Keratinocyte (primary cell): ENCODE measurements at regions not wholly inside any gene's neighbourhood (a gene's known extent, or its start where the extent isn't known, plus 50 kb on each side); places are given as distances from the start of the nearest gene placed in this dataset.

Experiments
- DNase-seq: peaks from one replicate; pipeline ENCODE4 v3.0.0-alpha.2; 2011; ENCODE audit warnings: low read depth, missing footprints, low spot score
- FAIRE-seq: peaks from 2 replicates; lab custom pipeline; 2011; peaks lifted over from hg19 to GRCh38; lab: Jason Lieb, UNC
- H2AFZ ChIP-seq: 2 replicates; pipeline ENCODE4 v1.6.0; 2012; ENCODE audit warnings: low read length, control low read depth, inconsistent platforms; ENCODE audit not compliant: control insufficient read depth
- H3K27ac ChIP-seq: 2 replicates; pipeline ENCODE4 v1.5.1; 2011; ENCODE audit warnings: low read length; ENCODE audit not compliant: control insufficient read depth, insufficient read depth
- H3K27me3 ChIP-seq: 3 replicates; pipeline ENCODE4 v1.6.0; 2011; ENCODE audit warnings: low read length; ENCODE audit not compliant: control insufficient read depth, insufficient read depth; ENCODE audit errors: extremely low read depth
- H3K36me3 ChIP-seq, 2 experiments: 2 replicates in 1 of 2; 3 replicates in 1 of 2; pipeline ENCODE4 v1.5.1; 2011; ENCODE audit warnings: low read length in 2 of 2, mild to moderate bottlenecking in 1 of 2; ENCODE audit not compliant: control insufficient read depth in 2 of 2, insufficient read depth in 2 of 2; ENCODE audit errors: extremely low read depth in 1 of 2
- H3K4me1 ChIP-seq: 3 replicates; pipeline ENCODE4 v1.5.1; 2011; ENCODE audit warnings: low read length; ENCODE audit not compliant: control insufficient read depth, insufficient read depth; ENCODE audit errors: extremely low read depth
- H3K4me2 ChIP-seq: 3 replicates; pipeline ENCODE4 v1.6.0; 2011; ENCODE audit warnings: low read depth, low read length; ENCODE audit not compliant: control insufficient read depth, insufficient read depth; ENCODE audit errors: extremely low read depth
- H3K4me3 ChIP-seq, 3 experiments: fragments of 200-600 bp in 1 of 3; sonication (generic) in 1 of 3; 2 replicates in 2 of 3; 3 replicates in 1 of 3; pipeline ENCODE4 v1.5.1; 2011 to 2016; ENCODE audit warnings: low read length in 3 of 3, mild to moderate bottlenecking in 3 of 3, control low read depth in 2 of 3, inconsistent platforms in 1 of 3, low read depth in 1 of 3, mixed read lengths in 1 of 3, mixed run types in 1 of 3, moderate library complexity in 1 of 3; ENCODE audit not compliant: control insufficient read depth in 2 of 3, insufficient read depth in 2 of 3; ENCODE audit errors: extremely low read depth in 1 of 3
- H3K79me2 ChIP-seq: 2 replicates; pipeline ENCODE4 v1.6.0; 2012; ENCODE audit warnings: low read length; ENCODE audit not compliant: control insufficient read depth, insufficient read depth
- H3K9ac ChIP-seq: 3 replicates; pipeline ENCODE4 v1.6.0; 2011; ENCODE audit warnings: low read length; ENCODE audit not compliant: control insufficient read depth, insufficient read depth; ENCODE audit errors: extremely low read depth
- H3K9me1 ChIP-seq: 3 replicates; pipeline ENCODE4 v1.6.0; 2011; ENCODE audit warnings: low read length; ENCODE audit not compliant: control insufficient read depth, insufficient read depth; ENCODE audit errors: extremely low read depth
- H3K9me3 ChIP-seq: 2 replicates; pipeline ENCODE4 v1.5.1; 2012; ENCODE audit warnings: low read depth, low read length; ENCODE audit not compliant: control insufficient read depth
- H4K20me1 ChIP-seq: 3 replicates; pipeline ENCODE4 v1.6.0; 2011; ENCODE audit warnings: low read length; ENCODE audit not compliant: control insufficient read depth, insufficient read depth; ENCODE audit errors: extremely low read depth
- EZH2 ChIP-seq: IDR thresholded peaks from one replicate; pipeline ENCODE4 v1.6.1; 2012; ENCODE audit warnings: inconsistent platforms, mild to moderate bottlenecking, low read length, moderate library complexity
- dilution Hi-C: fragments of 300-500 bp; cut with MboI; formaldehyde crosslinking; loops from one replicate; pipeline ENCODE4 v1.7.0; 2020; ENCODE audit warnings: low sequenced_read_pairs; ENCODE audit not compliant: extremely low pct_ligation_motif_present
- TF ChIP-seq, protein P1 (sequence below), 3 experiments: IDR thresholded peaks in 1 of 3; conservative IDR thresholded peaks in 1 of 3; optimal IDR thresholded peaks in 1 of 3; 2 replicates in 2 of 3; 3 replicates in 1 of 3; pipeline versions ENCODE3 to v1.5.1; 2011; ENCODE audit warnings: low read length in 3 of 3, mild to moderate bottlenecking in 3 of 3, moderate library complexity in 2 of 3, control low read depth in 1 of 3, inconsistent platforms in 1 of 3; ENCODE audit not compliant: insufficient read depth in 2 of 3; ENCODE audit errors: extremely low read depth in 1 of 3

DNA sequence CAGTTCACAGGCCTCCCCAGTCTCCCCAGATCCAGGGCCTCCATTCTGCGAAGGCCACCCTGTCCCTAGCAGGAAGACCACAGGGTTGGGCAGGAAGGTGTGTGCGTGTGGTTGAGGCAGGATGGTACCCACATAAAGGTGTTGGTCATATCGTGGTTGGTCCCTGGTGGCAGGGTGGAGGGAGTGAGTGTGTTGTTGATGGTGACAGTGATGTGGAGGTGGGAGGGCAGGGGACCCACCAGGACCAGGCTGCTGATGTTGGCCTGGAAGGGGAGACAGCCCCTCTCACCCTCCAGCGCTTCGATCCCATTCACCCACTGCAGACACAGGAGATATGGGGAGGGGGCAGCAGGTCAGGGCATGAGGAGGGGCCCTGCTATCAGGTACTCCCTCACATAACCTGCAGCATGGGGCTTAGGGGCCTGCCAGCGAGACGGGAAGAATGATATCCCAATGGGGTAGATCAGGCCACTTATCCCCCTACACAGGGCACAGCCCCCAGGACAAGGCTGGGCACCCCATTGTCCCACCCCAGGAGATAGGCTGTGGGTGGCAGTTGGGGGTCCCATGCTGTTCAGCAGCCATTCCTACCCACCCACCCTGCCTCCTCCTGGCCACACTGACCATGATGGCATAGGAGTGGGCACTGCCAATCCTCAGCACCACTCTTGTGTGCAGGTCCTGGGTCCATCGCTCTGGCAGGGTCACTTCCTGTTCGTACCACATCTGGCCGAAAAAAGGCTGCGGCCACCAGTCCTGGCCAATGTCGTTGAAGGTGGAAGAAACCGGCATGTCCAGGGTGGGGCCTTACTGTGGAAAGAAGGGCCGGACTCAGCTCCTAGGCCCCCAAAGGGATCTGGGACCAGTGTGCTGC, 69.0 kb upstream of the ZNF479 start:
- Histone ChIP-seq H4K20me1 (no peaks in the 10 kb centered on the region), H3K9me1 (no peaks in the 10 kb centered on the region), H3K4me1 (no peaks in the 10 kb centered on the region), H3K4me3 (no peak overlapping the region), H3K79me2 (no peaks in the 10 kb centered on the region), H3K9ac (no peak overlapping the region), H2AFZ (no peak overlapping the region), H3K9me3 (peaks cover 13% of the 10 kb centered on the region), H3K4me2 (no peak overlapping the region), H3K36me3 (no peaks in the 10 kb centered on the region), H3K27me3 (no peaks in the 10 kb centered on the region), H3K27ac (no peak overlapping the region)
- no peak for FAIRE-seq
- dilution Hi-C loops, result no loop called here
- TF ChIP-seq, protein P1, sequence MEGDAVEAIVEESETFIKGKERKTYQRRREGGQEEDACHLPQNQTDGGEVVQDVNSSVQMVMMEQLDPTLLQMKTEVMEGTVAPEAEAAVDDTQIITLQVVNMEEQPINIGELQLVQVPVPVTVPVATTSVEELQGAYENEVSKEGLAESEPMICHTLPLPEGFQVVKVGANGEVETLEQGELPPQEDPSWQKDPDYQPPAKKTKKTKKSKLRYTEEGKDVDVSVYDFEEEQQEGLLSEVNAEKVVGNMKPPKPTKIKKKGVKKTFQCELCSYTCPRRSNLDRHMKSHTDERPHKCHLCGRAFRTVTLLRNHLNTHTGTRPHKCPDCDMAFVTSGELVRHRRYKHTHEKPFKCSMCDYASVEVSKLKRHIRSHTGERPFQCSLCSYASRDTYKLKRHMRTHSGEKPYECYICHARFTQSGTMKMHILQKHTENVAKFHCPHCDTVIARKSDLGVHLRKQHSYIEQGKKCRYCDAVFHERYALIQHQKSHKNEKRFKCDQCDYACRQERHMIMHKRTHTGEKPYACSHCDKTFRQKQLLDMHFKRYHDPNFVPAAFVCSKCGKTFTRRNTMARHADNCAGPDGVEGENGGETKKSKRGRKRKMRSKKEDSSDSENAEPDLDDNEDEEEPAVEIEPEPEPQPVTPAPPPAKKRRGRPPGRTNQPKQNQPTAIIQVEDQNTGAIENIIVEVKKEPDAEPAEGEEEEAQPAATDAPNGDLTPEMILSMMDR (optimal IDR thresholded peaks at IDR 0.05 in 1 of 3, IDR thresholded peaks at IDR 0.05 in 1 of 3, conservative IDR thresholded peaks at IDR 0.05 in 1 of 3; ENCODE audit: extremely low read depth in 1 of 3, insufficient read depth in 2 of 3, low read length in 3 of 3), result no peak
- TF ChIP-seq EZH2, result no peak
- DNase-seq, result no peak

- TF ChIP-seq, protein P1 (optimal IDR thresholded peaks at IDR 0.05 in 1 of 3, IDR thresholded peaks at IDR 0.05 in 1 of 3, conservative IDR thresholded peaks at IDR 0.05 in 1 of 3; ENCODE audit: extremely low read depth in 1 of 3, insufficient read depth in 2 of 3, low read length in 3 of 3), result no peak
- no peak for TF ChIP-seq EZH2
- DNase-seq (no peak), FAIRE-seq (no peak)
- Histone ChIP-seq H2AFZ (no peak overlapping the region), H3K4me3 (no peak overlapping the region), H3K79me2 (no peaks in the 10 kb centered on the region), H3K9me3 (peaks cover 13% of the 10 kb centered on the region), H3K27ac (no peak overlapping the region), H4K20me1 (no peaks in the 10 kb centered on the region), H3K36me3 (no peaks in the 10 kb centered on the region), H3K9me1 (no peaks in the 10 kb centered on the region), H3K4me2 (no peak overlapping the region), H3K9ac (no peak overlapping the region), H3K4me1 (no peaks in the 10 kb centered on the region), H3K27me3 (no peaks in the 10 kb centered on the region)
- dilution Hi-C loops, result no loop called here
Measured at GRCh38 chr7:57201895-57202210, 69.6 kb upstream of the ZNF479 start.
